ENCODE measurements at regions not wholly inside any gene's neighbourhood (a gene's known extent, or its start where the extent isn't known, plus 50 kb on each side); places are given as distances from the start of the nearest gene placed in this dataset.

DNA sequence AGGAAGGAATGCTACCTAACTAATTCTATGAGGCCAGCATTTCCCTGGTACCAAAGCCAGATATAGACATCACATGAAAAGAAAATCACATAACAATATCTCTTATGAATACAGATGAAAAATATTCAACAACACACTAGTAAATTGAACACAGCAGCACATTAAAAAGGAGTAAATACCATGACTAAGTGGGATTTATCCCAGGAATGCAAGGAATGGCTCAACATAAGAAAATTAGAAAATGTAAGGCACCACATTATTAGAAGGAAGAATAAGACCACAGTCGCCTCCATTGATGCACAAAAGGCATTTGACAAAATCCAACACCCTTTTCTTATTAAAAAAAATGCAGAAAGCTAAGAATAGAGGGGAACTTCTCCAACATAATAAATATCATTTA, 133.9 kb downstream of the TTC32 start:
- TF ChIP-seq CTCF (IDR thresholded peaks at IDR 0.05 in 8 of 11, conservative IDR thresholded peaks at IDR 0.05 in 3 of 11) (no peak), POLR2A (IDR thresholded peaks at IDR 0.05) (no peak)
